HG02610 (cell line): ENCODE measurements at regions not wholly inside any gene's neighbourhood (a gene's known extent, or its start where the extent isn't known, plus 50 kb on each side); places are given as distances from the start of the nearest gene placed in this dataset.

Experiments used
- ATAC-seq: cut with Tn5 transposase; IDR thresholded peaks from one replicate; pipeline ENCODE4 v1.9.1; 2021; ENCODE audit warnings: mild to moderate bottlenecking, moderate library complexity; ENCODE audit not compliant: unreplicated experiment

DNA sequence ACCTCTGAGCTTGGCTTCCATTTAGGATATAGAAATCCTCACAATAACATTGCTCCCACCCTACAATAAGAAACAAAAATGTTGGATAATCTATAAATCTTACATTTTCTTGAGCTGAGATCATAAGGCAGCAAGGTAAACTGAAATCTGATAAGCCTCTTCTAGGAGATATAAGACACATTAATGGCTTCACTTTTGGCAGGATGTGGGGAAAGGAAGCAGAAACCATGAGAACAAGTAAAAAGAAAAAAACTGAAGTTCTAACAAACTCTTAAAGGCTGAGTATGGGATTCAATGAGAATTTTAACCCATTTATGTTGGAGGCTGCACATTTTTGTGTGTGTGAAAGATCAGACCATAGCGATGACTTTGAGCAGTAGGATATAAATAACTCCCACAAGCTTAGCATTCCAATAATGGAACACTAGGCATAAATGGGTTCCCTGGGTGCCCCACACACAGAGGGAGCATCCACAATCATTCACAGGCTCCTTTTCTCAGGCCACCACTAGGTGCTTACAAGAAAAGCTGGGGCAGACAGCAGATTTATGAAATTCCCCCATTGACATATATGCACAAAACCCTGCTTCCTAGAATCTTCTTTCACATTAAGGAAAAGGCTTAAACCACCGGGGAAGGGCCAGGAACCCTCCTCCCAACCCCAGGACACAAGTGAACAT, 564.9 kb upstream of the MGMT start:
- no peak for ATAC-seq

DNA sequence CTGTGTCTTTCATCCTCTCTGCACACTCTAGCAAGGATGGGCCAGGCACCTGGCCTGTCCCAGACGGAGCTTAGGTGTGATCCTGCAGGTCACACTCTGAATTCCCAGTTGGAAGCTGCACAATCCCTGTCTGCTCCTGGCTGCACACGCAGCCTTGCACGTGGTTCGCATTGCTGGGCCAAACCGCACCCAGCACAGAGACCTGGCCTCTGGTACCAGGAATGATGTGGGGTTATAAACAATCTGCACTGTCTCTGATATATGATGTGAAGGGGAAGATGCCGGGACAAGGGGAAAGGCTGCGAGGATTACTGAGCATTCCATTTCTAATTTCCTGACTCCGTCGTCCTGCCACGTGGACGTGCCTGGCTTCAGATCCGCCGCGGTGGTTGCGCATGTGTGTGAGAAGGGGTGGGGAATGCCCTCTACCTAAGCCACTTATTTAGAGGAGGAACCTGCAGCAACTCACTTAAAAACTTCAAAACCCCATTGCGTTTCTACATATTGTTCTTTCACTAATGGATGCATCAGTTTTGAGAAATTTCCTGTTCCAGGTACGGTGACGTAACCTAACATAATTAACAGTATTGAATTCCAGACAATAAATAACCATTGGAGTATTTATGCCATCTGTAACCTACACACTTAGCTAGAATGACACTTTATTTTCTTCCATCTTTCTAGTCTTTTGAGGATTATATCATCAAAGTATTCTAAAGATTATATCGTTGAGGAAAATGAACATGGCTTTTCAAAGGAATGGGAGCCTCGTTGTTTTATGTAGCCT, 559.7 kb upstream of the MGMT start:
- ATAC-seq, result no peak

DNA sequence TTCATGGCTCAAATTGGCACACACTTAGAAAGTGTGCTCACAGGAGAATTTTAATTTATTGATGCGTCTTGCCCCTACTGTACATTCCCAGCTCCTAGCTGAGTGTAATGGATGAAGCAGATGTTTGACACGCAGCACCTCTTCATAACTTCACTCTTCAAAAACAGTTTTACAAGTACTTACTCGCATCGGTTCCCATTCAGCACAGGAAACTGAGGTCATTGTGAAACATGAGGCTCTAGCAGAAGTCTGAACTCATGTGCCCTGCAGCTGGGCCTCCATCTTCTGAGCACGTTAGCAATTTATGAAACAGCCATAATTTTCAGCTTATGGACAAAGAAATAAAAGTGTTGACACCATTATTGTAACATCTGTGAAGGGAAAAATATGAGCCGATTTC, 558.9 kb upstream of the MGMT start:
- no peak for ATAC-seq

- ATAC-seq, result no peak
These were observed 558.5 kb upstream of the MGMT start for GRCh38 chr10:128908499-128908898.

DNA sequence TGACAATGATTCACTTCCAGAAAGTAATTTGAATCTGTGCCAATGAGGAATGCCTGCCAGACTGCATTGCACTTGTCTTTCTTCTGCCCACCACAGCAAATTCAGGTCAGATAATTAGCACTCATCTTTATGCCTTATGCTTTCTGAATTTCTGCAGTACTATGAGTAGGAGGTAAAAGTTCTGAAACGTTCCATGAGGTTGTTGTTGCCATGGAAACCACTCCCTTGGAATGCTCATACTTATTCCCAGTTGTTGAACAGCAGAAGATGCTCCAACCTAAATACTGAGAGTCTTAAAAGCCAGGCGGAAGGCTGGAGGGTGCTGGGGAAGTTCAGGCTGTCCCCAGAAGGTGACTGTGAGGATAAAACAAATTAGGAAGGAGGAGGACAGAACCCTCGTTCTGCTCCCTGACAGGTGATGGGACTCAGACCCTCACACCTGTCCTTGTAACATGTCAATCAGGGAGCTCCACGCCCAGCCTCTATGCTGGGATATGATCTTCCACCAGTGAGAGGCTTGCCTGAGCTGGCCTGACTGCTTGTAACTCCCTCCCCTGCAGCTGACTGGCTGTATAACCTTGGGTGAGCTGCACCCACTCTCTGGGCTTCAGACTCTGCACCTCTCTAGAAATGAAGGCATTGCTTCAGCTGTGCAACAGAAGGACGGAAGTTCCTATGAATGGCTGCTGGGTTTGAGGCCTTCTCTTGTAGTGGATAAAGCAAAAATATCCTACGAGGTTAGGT, 554.3 kb upstream of the MGMT start:
- no peak for ATAC-seq

DNA sequence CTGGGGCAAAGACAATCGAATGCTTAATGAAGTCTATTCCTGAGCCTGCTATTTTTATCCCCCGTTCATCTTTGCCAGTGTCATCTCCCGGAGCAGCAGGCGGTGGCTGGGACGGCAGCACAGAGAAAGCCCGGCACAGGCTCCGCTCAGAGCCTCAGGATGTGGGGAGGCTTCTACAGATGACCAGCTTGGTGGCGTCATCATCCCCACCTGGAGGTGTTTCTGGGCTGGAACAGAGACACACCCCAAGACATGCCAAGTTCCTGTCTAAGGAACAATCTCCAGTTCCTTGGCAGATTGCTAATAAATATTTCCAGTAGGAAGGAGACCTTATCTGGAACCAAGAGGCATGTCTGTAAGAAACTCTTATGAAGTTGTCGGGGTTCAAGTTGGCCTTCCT, 552.4 kb upstream of the MGMT start:
- ATAC-seq, result no peak

- no peak for ATAC-seq
These were observed 551.4 kb upstream of the MGMT start for GRCh38 chr10:128915630-128916029.

- no peak for ATAC-seq
These were observed 550.7 kb upstream of the MGMT start for GRCh38 chr10:128916383-128916782.

GRCh38 chr10:128921389-128922022, 545.5 kb upstream of the MGMT start:
- ATAC-seq, result no peak

GRCh38 chr10:128922172-128922571, 544.9 kb upstream of the MGMT start:
- no peak for ATAC-seq

GRCh38 chr10:128922619-128923196, 544.3 kb upstream of the MGMT start:
- no peak for ATAC-seq

DNA sequence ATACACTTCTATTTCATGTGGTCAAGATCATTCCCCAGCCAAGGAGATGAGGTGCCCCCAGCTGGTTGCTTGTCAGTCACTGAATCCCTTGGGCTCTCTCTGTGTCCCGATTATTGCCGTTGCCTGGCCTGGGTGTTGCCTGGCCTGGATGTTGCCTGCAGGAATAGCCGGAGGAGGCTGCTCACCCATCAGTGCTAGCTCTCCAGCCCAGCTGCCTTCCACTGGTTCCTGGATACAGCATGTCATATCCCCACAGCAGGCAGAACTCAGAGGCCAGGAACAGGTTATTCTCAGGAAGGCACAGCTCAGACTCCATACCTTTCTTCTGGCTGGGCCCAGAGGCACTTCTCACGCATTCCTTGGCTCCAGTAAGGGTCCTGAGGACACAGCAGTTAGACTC, 542.1 kb upstream of the MGMT start:
- no peak for ATAC-seq

DNA sequence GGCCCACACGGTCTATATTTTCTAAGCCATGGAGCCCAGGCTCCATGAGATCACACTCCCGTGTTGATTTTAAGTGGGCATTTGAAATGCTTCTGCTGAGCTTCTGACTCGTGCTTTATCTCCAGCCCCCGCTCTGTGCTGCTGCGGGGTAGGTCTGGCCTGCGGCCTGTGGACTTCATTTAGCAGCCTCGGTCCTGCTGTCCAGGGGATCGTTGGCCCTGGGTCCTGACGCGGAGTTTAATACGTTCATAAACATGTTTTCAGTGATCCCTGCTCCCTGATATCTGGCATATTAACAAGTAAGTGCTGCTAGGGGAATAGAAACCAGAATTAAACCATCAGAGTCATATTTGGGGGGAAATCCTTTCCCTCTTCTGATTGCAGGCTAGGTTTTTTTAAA, 540.3 kb upstream of the MGMT start:
- ATAC-seq, result no peak

DNA sequence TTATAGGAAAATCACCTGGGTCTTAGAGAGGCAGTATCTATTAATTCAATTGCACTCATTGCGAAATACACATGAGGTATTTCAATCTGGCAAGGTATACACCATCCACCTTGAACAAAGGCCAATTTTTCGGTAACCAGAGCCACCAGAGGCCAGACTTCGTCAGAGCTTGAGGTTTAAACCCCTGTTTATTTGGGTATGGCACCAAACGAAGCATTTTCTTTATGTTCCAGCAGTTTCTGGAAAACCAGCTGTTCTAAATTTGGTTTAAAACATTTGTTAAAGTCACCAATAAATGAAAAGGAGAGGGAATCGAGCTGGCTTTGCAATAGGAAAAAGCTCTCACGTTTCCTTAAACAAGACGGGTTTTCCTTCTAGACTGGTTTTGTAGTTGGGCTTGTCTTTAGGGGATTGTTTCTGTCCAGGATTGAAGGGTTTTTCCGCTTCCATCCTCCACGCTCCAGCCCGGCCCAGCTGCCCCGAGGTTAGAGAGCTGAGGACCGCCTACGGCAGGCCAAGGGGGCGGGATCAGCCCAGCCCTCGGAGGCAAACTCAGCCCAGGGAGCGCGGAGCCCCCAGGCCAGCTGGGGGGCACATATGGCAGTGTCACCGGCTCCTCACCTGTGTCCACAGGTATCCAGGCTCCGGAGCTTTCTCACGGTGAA, 539.4 kb upstream of the MGMT start:
- no peak for ATAC-seq

GRCh38 chr10:128928231-128928836, 538.7 kb upstream of the MGMT start:
- ATAC-seq, result no peak

- no peak for ATAC-seq
These were observed 537.9 kb upstream of the MGMT start for GRCh38 chr10:128929131-128929530.

DNA sequence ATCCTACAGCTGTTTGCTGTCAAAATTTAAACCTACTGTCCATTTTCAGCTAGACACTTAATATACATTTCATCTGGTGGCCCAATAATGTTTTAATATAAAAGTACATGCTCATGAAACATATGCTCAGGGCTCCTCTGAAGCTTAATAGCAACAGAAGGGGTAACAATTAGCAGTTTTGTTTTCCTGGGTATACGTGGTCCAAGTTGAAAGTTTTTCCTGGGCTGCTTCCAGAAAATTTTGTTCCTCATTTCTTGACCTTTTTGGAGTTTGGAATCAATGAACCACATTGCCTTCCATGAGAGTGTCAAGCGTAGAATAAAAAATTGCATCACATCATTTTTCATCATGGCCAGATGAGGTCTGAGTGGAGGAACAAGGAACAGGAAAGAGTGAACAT, 537.3 kb upstream of the MGMT start:
- no peak for ATAC-seq

DNA sequence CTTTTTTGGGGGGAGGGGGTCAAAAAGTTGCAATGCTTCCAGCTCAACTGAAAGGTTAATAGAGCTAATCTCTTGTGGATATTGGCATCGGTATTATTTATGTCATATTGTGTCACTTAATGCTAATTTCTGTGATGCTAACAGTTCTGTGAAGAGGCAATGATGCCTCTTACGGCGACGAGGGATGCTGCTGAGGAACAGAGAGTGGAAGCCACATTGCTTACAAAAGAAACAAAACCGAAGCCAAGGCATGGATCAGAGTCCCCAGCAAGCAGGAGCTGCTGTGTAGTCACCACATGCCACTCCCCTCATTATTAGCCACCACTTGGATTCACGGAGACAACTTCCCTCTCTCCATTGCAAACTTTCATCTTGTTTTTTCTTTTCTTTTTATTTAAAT, 536.5 kb upstream of the MGMT start:
- no peak for ATAC-seq

DNA sequence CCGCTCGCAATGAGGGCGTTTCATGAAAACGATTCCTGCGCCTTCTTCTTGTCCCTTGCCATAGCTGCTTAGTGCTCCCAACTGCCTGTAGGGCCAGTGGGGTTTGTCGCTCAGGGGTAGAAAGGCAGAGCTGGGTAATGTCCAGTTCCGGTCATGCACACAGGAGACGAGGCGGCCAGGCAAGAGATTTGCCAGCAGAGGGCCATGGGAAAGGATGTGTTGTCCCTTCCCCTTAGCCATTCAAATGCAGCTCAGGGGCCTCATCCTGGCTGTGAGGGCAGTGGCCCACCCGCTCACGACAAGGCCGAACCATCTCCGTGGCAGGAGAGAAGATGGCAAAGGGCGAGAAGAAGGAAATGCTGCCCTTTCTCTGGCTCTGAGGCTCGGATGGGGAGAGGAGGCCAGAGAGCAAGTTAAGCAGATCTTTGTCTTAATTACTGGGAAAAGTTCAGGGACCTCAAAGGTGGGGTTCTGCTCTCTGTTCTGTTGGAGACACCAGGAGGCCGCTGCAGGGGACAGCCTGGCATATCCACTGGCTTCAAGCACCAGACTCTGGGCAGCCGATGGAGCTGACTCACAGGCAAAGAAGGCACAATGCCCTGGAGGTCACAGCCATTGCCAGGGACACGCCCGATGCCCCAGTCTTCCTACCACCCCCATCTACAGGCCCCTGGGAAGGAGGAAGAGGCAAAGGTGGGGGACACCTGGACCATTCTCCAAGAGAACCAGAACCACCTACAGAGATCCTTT, 534.8 kb upstream of the MGMT start:
- no peak for ATAC-seq
